ENCODE measurements at regions not wholly inside any gene's neighbourhood (a gene's known extent, or its start where the extent isn't known, plus 50 kb on each side); places are given as distances from the start of the nearest gene placed in this dataset.

DNA sequence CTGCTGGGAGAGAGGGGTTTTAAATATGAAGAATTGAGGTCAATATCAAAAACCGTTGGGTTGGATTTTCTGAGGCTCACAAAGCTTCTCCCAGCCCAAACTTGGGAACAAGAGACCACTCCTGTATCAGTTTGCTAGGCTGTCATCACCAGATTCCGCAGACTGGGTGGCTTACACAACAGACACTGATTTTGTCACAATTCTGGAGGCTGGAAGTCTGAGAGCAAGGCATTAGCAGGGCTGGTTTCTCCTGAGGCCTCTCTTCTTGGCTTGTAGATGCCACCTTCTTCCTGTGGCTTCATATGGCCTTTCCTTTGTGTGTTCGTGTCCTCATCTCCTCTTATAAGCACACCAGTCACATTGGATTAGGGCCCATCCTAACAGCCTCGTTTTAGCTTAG, 122.9 kb upstream of the COPS8 start:
- TF ChIP-seq ELF4 (IDR thresholded peaks at IDR 0.05) (no peak), SP1 (IDR thresholded peaks at IDR 0.05) (no peak), NFRKB (IDR thresholded peaks at IDR 0.05) (no peak)

Data from HEK293T (cell line).